ENCODE measurements at regions not wholly inside any gene's neighbourhood (a gene's known extent, or its start where the extent isn't known, plus 50 kb on each side); places are given as distances from the start of the nearest gene placed in this dataset.

GRCh38 chr10:3438606-3439005, 266.0 kb upstream of the PITRM1 start:
- DNase-seq, result no peak
- Mint-ChIP-seq H3K4me3 (no peak overlapping the region), H3K27me3 (peaks cover 16% of the 10 kb centered on the region), H3K27ac (no peak overlapping the region), H3K4me1 (no peaks in the 10 kb centered on the region), H3K36me3 (peaks cover 3% of the 10 kb centered on the region), H3K9me3 (peaks cover 0 to 5% (median 3%) of the 10 kb centered on the region in 7 donors)
- no peak overlapping the region for H3K27ac ChIP-seq (ENCODE audit: insufficient read depth, low read length, poor library complexity, severe bottlenecking)
- ATAC-seq (ENCODE audit: low read depth in 2 of 2), result no peak
- H3K4me3 ChIP-seq (ENCODE audit: low read depth, low read length), result no peak overlapping the region
- H3K36me3 ChIP-seq (ENCODE audit: control insufficient read depth, insufficient read depth, low read length), result no peaks in the 10 kb centered on the region
- H3K9me3 ChIP-seq (ENCODE audit: control insufficient read depth in 2 of 2, low read length in 2 of 2), result peaks cover 2 to 5% of the 10 kb centered on the region in 2 experiments
- no peaks in the 10 kb centered on the region for H3K27me3 ChIP-seq (ENCODE audit: control insufficient read depth, insufficient read depth, low read length)
- no peaks in the 10 kb centered on the region for H3K4me1 ChIP-seq (ENCODE audit: control insufficient read depth, insufficient read depth, low read length, poor library complexity, severe bottlenecking)

- no peaks in the 10 kb centered on the region for H3K4me1 Mint-ChIP-seq
- DNase-seq, result no peak
- H3K9me3 ChIP-seq (ENCODE audit: control insufficient read depth in 2 of 2, low read length in 2 of 2), result peaks cover 2 to 5% of the 10 kb centered on the region in 2 experiments
- H3K27ac ChIP-seq (ENCODE audit: insufficient read depth, low read length, poor library complexity, severe bottlenecking), result no peak overlapping the region
- no peak overlapping the region for H3K27ac Mint-ChIP-seq
- peaks cover 0 to 7% (median 3%) of the 10 kb centered on the region in 7 donors for H3K9me3 Mint-ChIP-seq
- peaks cover 3% of the 10 kb centered on the region for H3K36me3 Mint-ChIP-seq
- peak overlapping the region in 1 of 4 donors; percentile 13 for H3K4me3 Mint-ChIP-seq
- H3K4me3 ChIP-seq (ENCODE audit: low read depth, low read length), result no peak overlapping the region
- no peak for ATAC-seq (ENCODE audit: low read depth in 2 of 2)
- H3K4me1 ChIP-seq (ENCODE audit: control insufficient read depth, insufficient read depth, low read length, poor library complexity, severe bottlenecking), result no peaks in the 10 kb centered on the region
- H3K27me3 Mint-ChIP-seq, result peaks cover 16% of the 10 kb centered on the region
- no peaks in the 10 kb centered on the region for H3K27me3 ChIP-seq (ENCODE audit: control insufficient read depth, insufficient read depth, low read length)
- no peaks in the 10 kb centered on the region for H3K36me3 ChIP-seq (ENCODE audit: control insufficient read depth, insufficient read depth, low read length)
These were observed 263.1 kb upstream of the PITRM1 start for GRCh38 chr10:3435671-3436070.

GRCh38 chr10:3433988-3434387, 261.4 kb upstream of the PITRM1 start:
- Mint-ChIP-seq H3K36me3 (peaks cover under 1% of the 10 kb centered on the region), H3K27ac (no peak overlapping the region), H3K4me1 (peaks cover 0 to 5% (median 1%) of the 10 kb centered on the region in 4 donors), H3K4me3 (no peak overlapping the region), H3K9me3 (peaks cover 0 to 15% (median 3%) of the 10 kb centered on the region in 7 donors), H3K27me3 (peaks cover 16% of the 10 kb centered on the region)
- Histone ChIP-seq H3K4me1 (ENCODE audit: control insufficient read depth, insufficient read depth, low read length, poor library complexity, severe bottlenecking) (no peaks in the 10 kb centered on the region), H3K27me3 (ENCODE audit: control insufficient read depth, insufficient read depth, low read length) (no peaks in the 10 kb centered on the region), H3K4me3 (ENCODE audit: low read depth, low read length) (no peak overlapping the region), H3K27ac (ENCODE audit: insufficient read depth, low read length, poor library complexity, severe bottlenecking) (no peak overlapping the region), H3K36me3 (ENCODE audit: control insufficient read depth, insufficient read depth, low read length) (no peaks in the 10 kb centered on the region), H3K9me3 (ENCODE audit: control insufficient read depth in 2 of 2, low read length in 2 of 2) (peaks cover 0 to under 1% of the 10 kb centered on the region in 2 experiments)
- ATAC-seq (ENCODE audit: low read depth in 2 of 2), result no peak
- DNase-seq, result no peak

GRCh38 chr10:3433131-3433530, 260.5 kb upstream of the PITRM1 start:
- Histone ChIP-seq H3K9me3 (ENCODE audit: control insufficient read depth in 2 of 2, low read length in 2 of 2) (no peaks in the 10 kb centered on the region), H3K4me1 (ENCODE audit: control insufficient read depth, insufficient read depth, low read length, poor library complexity, severe bottlenecking) (no peaks in the 10 kb centered on the region), H3K4me3 (ENCODE audit: low read depth, low read length) (no peak overlapping the region), H3K27ac (ENCODE audit: insufficient read depth, low read length, poor library complexity, severe bottlenecking) (no peak overlapping the region), H3K27me3 (ENCODE audit: control insufficient read depth, insufficient read depth, low read length) (no peaks in the 10 kb centered on the region), H3K36me3 (ENCODE audit: control insufficient read depth, insufficient read depth, low read length) (no peaks in the 10 kb centered on the region)
- Mint-ChIP-seq H3K4me1 (peaks cover 0 to 5% (median 1%) of the 10 kb centered on the region in 4 donors), H3K4me3 (no peak overlapping the region), H3K9me3 (peaks cover 0 to 15% (median 3%) of the 10 kb centered on the region in 7 donors), H3K36me3 (no peaks in the 10 kb centered on the region), H3K27ac (no peak overlapping the region), H3K27me3 (peaks cover 11% of the 10 kb centered on the region)
- DNase-seq (no peak), ATAC-seq (ENCODE audit: low read depth in 2 of 2) (no peak)

GRCh38 chr10:3432081-3432825, 259.7 kb upstream of the PITRM1 start:
- H3K27me3 Mint-ChIP-seq, result peaks cover 4% of the 10 kb centered on the region
- DNase-seq, result no peak
- no peaks in the 10 kb centered on the region for H3K9me3 ChIP-seq (ENCODE audit: control insufficient read depth in 2 of 2, low read length in 2 of 2)
- H3K36me3 ChIP-seq (ENCODE audit: control insufficient read depth, insufficient read depth, low read length), result no peaks in the 10 kb centered on the region
- no peak overlapping the region for H3K27ac ChIP-seq (ENCODE audit: insufficient read depth, low read length, poor library complexity, severe bottlenecking)
- H3K4me1 Mint-ChIP-seq, result peaks cover 0 to 5% (median 1%) of the 10 kb centered on the region in 4 donors
- H3K36me3 Mint-ChIP-seq, result no peaks in the 10 kb centered on the region
- ATAC-seq (ENCODE audit: low read depth in 2 of 2), result no peak
- no peak overlapping the region for H3K4me3 ChIP-seq (ENCODE audit: low read depth, low read length)
- no peaks in the 10 kb centered on the region for H3K27me3 ChIP-seq (ENCODE audit: control insufficient read depth, insufficient read depth, low read length)
- peaks cover 0 to 15% (median 3%) of the 10 kb centered on the region in 7 donors for H3K9me3 Mint-ChIP-seq
- H3K4me3 Mint-ChIP-seq, result no peak overlapping the region
- no peak overlapping the region for H3K27ac Mint-ChIP-seq
- no peaks in the 10 kb centered on the region for H3K4me1 ChIP-seq (ENCODE audit: control insufficient read depth, insufficient read depth, low read length, poor library complexity, severe bottlenecking)

- peaks cover 0 to 5% (median 1%) of the 10 kb centered on the region in 4 donors for H3K4me1 Mint-ChIP-seq
- DNase-seq, result peak in 1 of 3 donors; percentile 19
- no peak overlapping the region for H3K27ac ChIP-seq (ENCODE audit: insufficient read depth, low read length, poor library complexity, severe bottlenecking)
- H3K27me3 ChIP-seq (ENCODE audit: control insufficient read depth, insufficient read depth, low read length), result no peaks in the 10 kb centered on the region
- no peaks in the 10 kb centered on the region for H3K27me3 Mint-ChIP-seq
- H3K36me3 Mint-ChIP-seq, result no peaks in the 10 kb centered on the region
- H3K9me3 ChIP-seq (ENCODE audit: control insufficient read depth in 2 of 2, low read length in 2 of 2), result no peaks in the 10 kb centered on the region
- H3K27ac Mint-ChIP-seq, result no peak overlapping the region
- H3K4me1 ChIP-seq (ENCODE audit: control insufficient read depth, insufficient read depth, low read length, poor library complexity, severe bottlenecking), result no peaks in the 10 kb centered on the region
- H3K4me3 Mint-ChIP-seq, result no peak overlapping the region
- H3K4me3 ChIP-seq (ENCODE audit: low read depth, low read length), result no peak overlapping the region
- no peak for ATAC-seq (ENCODE audit: low read depth in 2 of 2)
- H3K36me3 ChIP-seq (ENCODE audit: control insufficient read depth, insufficient read depth, low read length), result no peaks in the 10 kb centered on the region
- peaks cover 0 to 15% (median 3%) of the 10 kb centered on the region in 7 donors for H3K9me3 Mint-ChIP-seq
These were observed 257.9 kb upstream of the PITRM1 start for GRCh38 chr10:3430501-3430900.

- no peak for DNase-seq
- Mint-ChIP-seq H3K27ac (no peak overlapping the region), H3K4me3 (no peak overlapping the region), H3K9me3 (peaks cover 0 to 15% (median 3%) of the 10 kb centered on the region in 7 donors), H3K27me3 (no peaks in the 10 kb centered on the region), H3K4me1 (peaks cover 0 to 5% (median 2%) of the 10 kb centered on the region in 4 donors), H3K36me3 (no peaks in the 10 kb centered on the region)
- Histone ChIP-seq H3K4me3 (ENCODE audit: low read depth, low read length) (no peak overlapping the region), H3K27ac (ENCODE audit: insufficient read depth, low read length, poor library complexity, severe bottlenecking) (no peak overlapping the region), H3K4me1 (ENCODE audit: control insufficient read depth, insufficient read depth, low read length, poor library complexity, severe bottlenecking) (no peaks in the 10 kb centered on the region), H3K9me3 (ENCODE audit: control insufficient read depth in 2 of 2, low read length in 2 of 2) (no peaks in the 10 kb centered on the region), H3K36me3 (ENCODE audit: control insufficient read depth, insufficient read depth, low read length) (no peaks in the 10 kb centered on the region), H3K27me3 (ENCODE audit: control insufficient read depth, insufficient read depth, low read length) (no peaks in the 10 kb centered on the region)
- no peak for ATAC-seq (ENCODE audit: low read depth in 2 of 2)
These were observed 257.1 kb upstream of the PITRM1 start for GRCh38 chr10:3429676-3430075.

GRCh38 chr10:3428826-3429225, 256.2 kb upstream of the PITRM1 start:
- no peak for ATAC-seq (ENCODE audit: low read depth in 2 of 2)
- Mint-ChIP-seq H3K9me3 (peaks cover 0 to 15% (median 3%) of the 10 kb centered on the region in 7 donors), H3K27ac (no peak overlapping the region)

More at GRCh38 chr10:3428826-3429225, 256.2 kb upstream of the PITRM1 start:
- Mint-ChIP-seq H3K4me3 (no peak overlapping the region), H3K36me3 (no peaks in the 10 kb centered on the region), H3K27me3 (no peaks in the 10 kb centered on the region), H3K4me1 (peaks cover 0 to 5% (median 3%) of the 10 kb centered on the region in 4 donors)
- Histone ChIP-seq H3K4me1 (ENCODE audit: control insufficient read depth, insufficient read depth, low read length, poor library complexity, severe bottlenecking) (no peaks in the 10 kb centered on the region), H3K4me3 (ENCODE audit: low read depth, low read length) (no peak overlapping the region), H3K36me3 (ENCODE audit: control insufficient read depth, insufficient read depth, low read length) (no peaks in the 10 kb centered on the region), H3K27ac (ENCODE audit: insufficient read depth, low read length, poor library complexity, severe bottlenecking) (no peak overlapping the region), H3K27me3 (ENCODE audit: control insufficient read depth, insufficient read depth, low read length) (no peaks in the 10 kb centered on the region), H3K9me3 (ENCODE audit: control insufficient read depth in 2 of 2, low read length in 2 of 2) (no peaks in the 10 kb centered on the region)
- no peak for DNase-seq
